T47D (cell line): ENCODE measurements at regions not wholly inside any gene's neighbourhood (a gene's known extent, or its start where the extent isn't known, plus 50 kb on each side); places are given as distances from the start of the nearest gene placed in this dataset.
"Not testable (repeated sequence)": the region's sequence is repeated elsewhere in the genome, so short reads cannot be mapped to it uniquely, and the experiment has no call there.

ENCODE experiments used
- DNase-seq, 2 experiments: peaks; one replicate each; pipeline versions ENCODE4 v3.0.0 to v3.0.0-alpha.2; 2011 to 2012; ENCODE audit warnings: low read depth in 1 of 2, low spot score in 1 of 2
- JUND ChIP-seq: IDR thresholded peaks from 2 replicates; pipeline ENCODE4 v1.6.1; 2012; ENCODE audit warnings: low read depth
- in situ Hi-C: cut with HindIII; loops from 2 replicates; pipeline ENCODE4 v1.10.0; 2016; ENCODE audit warnings: low sequenced_read_pairs, low pct_unique_long_range_greater_than_20kb

DNA sequence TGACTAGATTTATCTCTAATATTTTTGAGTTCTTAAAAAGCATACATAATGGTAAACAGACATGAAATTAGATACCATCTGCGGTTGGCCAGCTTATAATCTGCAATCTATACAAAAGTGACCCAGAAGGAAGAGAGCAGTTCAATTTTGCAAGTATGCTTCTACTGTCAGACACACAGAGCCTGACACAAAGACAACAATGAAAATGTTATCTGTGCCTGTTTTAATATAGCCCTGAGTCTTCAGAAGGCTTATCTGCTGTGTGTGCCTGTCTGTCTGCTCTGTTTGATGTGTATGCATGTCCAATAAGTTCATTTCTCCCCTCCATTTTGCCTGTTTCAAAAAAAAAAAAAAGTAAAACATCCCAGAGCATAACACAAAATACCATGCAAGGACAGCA lies 73.3 kb upstream of the FHIP2A start:
- TF ChIP-seq JUND, result no peak
- in situ Hi-C loops, result no loop called here
- no peak for DNase-seq

GRCh38 chr10:114749014-114749413 lies 72.6 kb upstream of the FHIP2A start:
- DNase-seq, result no peak
- in situ Hi-C loops, result no loop called here
- TF ChIP-seq JUND, result no peak

DNA sequence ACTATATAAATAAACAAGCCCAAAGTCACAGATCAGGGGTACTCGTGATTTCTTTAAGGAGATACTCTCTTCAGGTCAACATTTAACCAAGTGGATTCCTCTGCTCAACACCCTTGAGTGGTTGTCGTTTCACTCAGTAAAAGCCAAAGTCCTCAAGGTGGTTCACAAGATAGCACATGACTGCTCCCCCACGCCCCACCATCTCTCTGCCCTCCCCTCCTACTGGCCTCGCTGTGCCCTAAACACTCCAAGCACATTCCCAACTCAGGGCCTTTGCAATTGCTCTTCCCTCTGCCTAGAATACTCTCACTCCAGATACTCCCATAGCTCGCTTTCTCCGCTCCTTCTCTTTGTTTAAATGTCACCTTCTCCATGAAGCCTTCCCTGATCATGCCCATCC lies 72.1 kb upstream of the FHIP2A start:
- DNase-seq, result no peak
- in situ Hi-C loops, result no loop called here
- no peak for TF ChIP-seq JUND

GRCh38 chr10:114751856-114752255 lies 69.7 kb upstream of the FHIP2A start:
- TF ChIP-seq JUND, result no peak
- in situ Hi-C loops, result no loop called here

GRCh38 chr10:114752570-114752969 lies 69.0 kb upstream of the FHIP2A start:
- DNase-seq, in situ Hi-C loops: not testable (repeated sequence)

More at GRCh38 chr10:114751856-114752255, 69.7 kb upstream of the FHIP2A start:
- DNase-seq, result no peak

DNA sequence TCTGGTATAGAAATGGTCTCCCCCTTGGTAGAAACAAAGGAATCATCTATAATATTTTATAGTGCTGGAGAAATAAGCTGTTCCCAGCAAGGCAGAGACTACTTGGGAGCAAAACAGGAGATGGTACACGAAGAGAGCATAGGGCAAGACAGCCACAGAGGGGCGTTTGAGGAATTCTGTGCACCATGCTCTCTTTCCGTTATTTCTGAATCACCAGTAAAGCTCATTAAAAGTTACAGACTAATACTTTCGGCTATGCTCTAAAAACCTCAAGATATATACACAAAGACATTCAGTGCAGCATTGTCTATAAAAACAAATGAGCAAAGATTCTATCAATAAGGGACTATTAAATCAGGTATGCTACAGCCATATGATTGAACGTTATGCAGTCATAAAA lies 68.5 kb upstream of the FHIP2A start:
- in situ Hi-C loops, result no loop called here
- TF ChIP-seq JUND, result no peak
- no peak for DNase-seq

DNA sequence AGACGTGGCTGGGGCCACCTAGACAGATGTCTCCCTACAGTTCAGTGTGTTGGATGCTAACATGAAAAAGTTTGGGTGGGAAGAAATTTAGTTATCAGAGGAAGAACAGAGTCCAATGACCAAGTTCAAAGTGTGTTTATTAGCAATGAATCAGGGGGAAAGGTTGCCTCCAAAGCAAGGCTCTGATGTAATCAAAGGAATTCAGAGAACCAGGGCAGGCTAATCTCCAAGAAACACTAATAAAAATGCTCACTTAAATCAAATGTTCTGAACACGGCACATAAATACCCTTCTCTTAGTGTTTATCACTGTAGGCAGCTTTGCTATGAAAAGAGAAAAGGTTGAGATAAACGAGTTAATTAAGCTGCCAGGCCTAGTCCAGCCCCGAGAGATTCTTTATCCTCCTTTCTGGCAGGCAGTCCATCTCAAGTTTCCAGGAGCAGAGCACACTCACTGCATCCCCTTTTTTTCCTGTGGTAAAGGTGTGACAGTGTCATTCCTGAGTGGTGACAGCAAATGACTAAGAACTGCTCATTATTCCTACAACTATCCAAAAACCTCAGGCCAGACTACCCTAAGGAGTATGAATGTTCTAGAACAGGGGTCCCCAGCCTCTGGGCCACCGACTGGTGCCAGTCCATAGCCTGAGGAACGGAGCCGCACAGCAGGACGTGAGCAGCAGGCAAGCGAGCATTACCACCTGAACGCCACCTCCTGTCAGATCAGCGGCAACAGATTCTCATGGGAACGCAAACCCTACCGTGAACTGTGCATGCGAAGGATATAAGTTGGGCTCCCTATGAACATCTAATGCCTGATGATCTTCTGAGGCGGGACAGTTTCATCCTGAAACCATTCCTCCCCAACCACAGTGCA lies 66.9 kb upstream of the FHIP2A start:
- peak in 1 of 2 experiments; percentile 55 for DNase-seq
- TF ChIP-seq JUND, result no peak

GRCh38 chr10:114755537-114755936 lies 66.0 kb upstream of the FHIP2A start:
- TF ChIP-seq JUND, result no peak
- peak in 1 of 2 experiments; percentile 69 for DNase-seq
- in situ Hi-C loops, result no loop called here

More for the DNA sequence above, 66.9 kb upstream of the FHIP2A start:
- in situ Hi-C loops, result no loop called here

GRCh38 chr10:114758331-114758730 lies 63.2 kb upstream of the FHIP2A start:
- in situ Hi-C loops, result no loop called here
- DNase-seq, result no peak
- no peak for TF ChIP-seq JUND

DNA sequence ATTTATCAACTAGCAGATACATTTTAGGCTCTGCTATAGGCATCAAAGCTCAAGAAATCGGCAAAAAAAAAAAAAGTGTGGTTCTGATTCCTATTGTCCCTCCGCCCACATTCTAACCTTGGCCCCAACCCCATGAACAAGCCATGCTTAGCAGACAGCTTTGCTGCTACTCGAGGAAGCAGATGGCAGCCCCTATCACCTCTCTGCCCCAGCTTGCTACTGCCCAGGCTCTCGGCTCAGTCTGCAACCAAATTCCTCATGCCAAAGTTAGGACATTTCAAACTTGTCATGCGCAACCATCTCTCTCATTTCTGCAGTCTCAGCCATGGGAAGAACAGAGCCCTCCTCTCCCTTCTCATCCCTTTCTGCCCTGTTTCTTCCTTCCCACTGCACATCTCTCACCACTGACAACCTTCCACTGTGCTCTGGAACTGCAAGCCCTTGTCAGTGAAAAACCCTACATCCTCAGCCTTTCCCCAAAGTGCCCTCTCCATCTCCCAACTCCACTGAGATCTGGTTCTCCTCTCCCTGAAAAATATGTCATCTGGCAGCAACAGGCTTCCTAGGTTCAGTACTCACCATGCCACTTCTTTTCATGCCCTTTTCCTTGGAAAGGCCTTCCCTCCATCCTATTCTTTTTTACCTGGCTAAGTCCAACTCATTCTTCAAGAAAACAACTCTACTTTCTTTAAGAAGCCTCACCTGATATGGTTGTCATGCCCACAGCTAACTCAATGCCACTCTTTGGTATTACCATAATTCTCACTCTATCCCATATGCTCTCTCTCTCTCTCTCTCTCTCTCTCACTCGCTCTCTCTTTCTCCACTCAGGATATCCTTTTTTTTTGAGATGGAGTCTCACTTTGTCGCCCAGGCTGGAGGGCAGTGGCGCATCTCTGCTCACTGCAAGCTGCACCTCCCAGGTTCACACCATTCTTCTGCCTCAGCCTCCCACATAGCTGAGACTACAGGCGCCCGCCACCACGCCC lies 60.1 kb upstream of the FHIP2A start:
- no peak for DNase-seq
- in situ Hi-C loops, result no loop called here
- no peak for TF ChIP-seq JUND

DNA sequence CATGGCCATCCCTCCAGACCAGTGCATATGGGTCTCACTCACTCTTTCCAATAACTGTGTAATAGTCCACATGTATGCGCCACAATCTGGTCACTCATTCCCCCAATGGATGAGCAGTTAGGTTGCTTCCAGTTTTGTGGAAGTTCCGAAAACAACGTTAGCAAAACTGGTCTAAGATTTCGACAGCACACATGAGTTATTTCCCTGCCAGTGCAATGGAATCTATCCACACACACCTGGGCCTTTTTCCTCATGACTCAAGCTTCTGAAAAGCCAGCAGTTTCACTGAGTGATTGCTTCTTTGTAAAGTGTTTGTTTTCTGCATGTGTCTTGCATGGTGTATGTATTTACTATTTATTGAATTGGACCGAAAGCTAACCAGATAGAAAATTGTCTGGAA lies 58.8 kb upstream of the FHIP2A start:
- in situ Hi-C loops, result no loop called here
- no peak for TF ChIP-seq JUND
- no peak for DNase-seq

- in situ Hi-C loops, result no loop called here
- DNase-seq, result no peak
- no peak for TF ChIP-seq JUND
These were observed 56.9 kb upstream of the FHIP2A start for GRCh38 chr10:114764656-114765055.

- no peak for TF ChIP-seq JUND
- in situ Hi-C loops, result no loop called here
- DNase-seq, result no peak
These were observed 55.1 kb upstream of the FHIP2A start for GRCh38 chr10:114766470-114766869.
